ENCODE measurements at regions not wholly inside any gene's neighbourhood (a gene's known extent, or its start where the extent isn't known, plus 50 kb on each side); places are given as distances from the start of the nearest gene placed in this dataset.
"Not testable (repeated sequence)": the region's sequence is repeated elsewhere in the genome, so short reads cannot be mapped to it uniquely, and the experiment has no call there.

DNA sequence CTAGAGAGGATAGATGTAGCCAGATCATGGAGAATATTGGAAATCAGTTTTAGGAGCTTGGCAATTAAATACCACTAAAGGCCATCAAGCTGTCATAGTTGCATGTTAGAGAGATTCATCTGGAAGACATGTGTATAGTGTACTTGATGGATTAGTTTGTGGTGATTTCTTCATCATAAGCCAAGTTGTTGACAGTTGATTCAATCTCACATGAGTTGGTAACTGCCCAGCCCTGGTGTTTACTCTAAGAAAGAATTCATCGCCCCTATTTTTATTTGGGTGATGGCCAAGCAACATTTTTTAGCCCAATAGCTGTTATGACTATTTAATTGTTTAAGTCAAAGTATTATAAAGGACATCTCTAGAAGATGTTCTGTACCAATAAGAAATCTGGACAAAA, 737.6 kb downstream of the PLA2G4A start:
- TF ChIP-seq, protein P1, sequence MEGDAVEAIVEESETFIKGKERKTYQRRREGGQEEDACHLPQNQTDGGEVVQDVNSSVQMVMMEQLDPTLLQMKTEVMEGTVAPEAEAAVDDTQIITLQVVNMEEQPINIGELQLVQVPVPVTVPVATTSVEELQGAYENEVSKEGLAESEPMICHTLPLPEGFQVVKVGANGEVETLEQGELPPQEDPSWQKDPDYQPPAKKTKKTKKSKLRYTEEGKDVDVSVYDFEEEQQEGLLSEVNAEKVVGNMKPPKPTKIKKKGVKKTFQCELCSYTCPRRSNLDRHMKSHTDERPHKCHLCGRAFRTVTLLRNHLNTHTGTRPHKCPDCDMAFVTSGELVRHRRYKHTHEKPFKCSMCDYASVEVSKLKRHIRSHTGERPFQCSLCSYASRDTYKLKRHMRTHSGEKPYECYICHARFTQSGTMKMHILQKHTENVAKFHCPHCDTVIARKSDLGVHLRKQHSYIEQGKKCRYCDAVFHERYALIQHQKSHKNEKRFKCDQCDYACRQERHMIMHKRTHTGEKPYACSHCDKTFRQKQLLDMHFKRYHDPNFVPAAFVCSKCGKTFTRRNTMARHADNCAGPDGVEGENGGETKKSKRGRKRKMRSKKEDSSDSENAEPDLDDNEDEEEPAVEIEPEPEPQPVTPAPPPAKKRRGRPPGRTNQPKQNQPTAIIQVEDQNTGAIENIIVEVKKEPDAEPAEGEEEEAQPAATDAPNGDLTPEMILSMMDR (conservative IDR thresholded peaks at IDR 0.05), result no peak
- Mint-ChIP-seq H3K9me3 (no peaks in the 10 kb centered on the region), H3K4me1 (ENCODE audit: unreplicated experiment) (no peaks in the 10 kb centered on the region), H3K4me3 (no peak overlapping the region), H3K27me3 (no peaks in the 10 kb centered on the region), H3K27ac (no peak overlapping the region), H3K36me3 (no peaks in the 10 kb centered on the region)
- no peak for DNase-seq (ENCODE audit: extremely low spot score, unreplicated experiment)

DNA sequence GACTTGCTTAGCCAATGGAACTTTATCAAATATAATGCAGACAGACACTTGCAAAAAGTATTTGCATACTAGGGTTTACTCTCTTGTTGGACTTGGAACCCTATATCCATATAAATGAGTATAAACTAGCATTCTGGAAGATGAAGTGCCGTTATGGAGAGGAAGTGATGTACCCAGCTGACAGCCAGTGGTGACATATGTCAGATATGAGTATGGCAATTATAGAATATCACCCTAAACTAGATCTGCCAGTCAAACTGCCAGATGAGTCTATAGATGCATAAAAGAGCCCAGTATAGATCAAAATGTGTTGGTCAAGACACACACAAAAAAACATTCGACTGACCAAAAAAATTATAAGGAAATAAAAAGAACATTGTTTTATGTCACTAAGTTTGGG, 739.3 kb downstream of the PLA2G4A start:
- Mint-ChIP-seq H3K9me3 (no peaks in the 10 kb centered on the region), H3K4me1 (ENCODE audit: unreplicated experiment) (no peaks in the 10 kb centered on the region), H3K36me3 (no peaks in the 10 kb centered on the region), H3K27ac (no peak overlapping the region), H3K4me3 (no peak overlapping the region), H3K27me3 (no peaks in the 10 kb centered on the region)
- no peak for DNase-seq (ENCODE audit: extremely low spot score, unreplicated experiment)
- TF ChIP-seq, protein P1 (conservative IDR thresholded peaks at IDR 0.05), result no peak

DNA sequence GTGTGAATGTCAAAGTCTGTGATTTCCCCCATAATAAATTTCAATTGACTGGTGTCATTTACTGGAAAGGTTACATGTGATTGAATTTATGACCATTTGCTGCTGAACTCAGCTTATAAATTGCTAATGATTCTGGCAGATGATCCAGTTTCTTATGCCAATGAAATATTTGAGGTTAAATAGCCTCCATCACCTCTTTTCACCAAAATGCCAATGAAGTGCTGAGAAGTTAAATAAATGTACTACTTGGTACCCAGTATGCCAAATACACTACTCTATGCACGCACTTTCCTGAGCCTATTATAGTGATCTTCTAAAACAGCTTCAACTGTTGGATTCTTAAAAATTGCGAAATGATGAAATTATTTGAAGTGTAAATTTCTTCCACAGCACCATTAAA, 741.4 kb downstream of the PLA2G4A start:
- Mint-ChIP-seq H3K4me1 (ENCODE audit: unreplicated experiment) (no peaks in the 10 kb centered on the region), H3K36me3 (no peaks in the 10 kb centered on the region), H3K27ac (no peak overlapping the region), H3K4me3 (no peak overlapping the region), H3K27me3 (no peaks in the 10 kb centered on the region), H3K9me3 (no peaks in the 10 kb centered on the region)
- DNase-seq (ENCODE audit: extremely low spot score, unreplicated experiment), result no peak
- TF ChIP-seq, protein P1 (conservative IDR thresholded peaks at IDR 0.05), result no peak

DNA sequence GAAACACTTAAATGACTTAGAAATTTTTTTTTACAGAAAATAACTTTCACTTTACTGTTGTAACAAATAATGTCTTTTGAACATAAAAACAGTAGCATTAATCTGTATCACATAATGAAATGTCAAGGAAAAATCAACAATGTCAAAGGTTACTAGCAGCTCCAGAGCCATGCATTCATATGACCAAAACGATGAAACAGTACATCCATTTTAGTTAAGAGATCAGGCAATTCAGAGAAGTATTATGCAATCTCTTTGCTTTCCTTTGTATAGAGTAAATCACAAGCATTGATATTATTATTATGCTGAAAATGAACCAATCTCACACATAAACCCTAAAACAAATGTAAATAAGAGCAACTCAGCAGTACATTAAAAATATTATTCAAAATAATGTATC, 748.9 kb downstream of the PLA2G4A start:
- Mint-ChIP-seq H3K27ac (no peak overlapping the region), H3K36me3 (no peaks in the 10 kb centered on the region), H3K4me3 (no peak overlapping the region), H3K27me3 (no peaks in the 10 kb centered on the region), H3K9me3 (no peaks in the 10 kb centered on the region), H3K4me1 (ENCODE audit: unreplicated experiment) (no peaks in the 10 kb centered on the region)
- TF ChIP-seq, protein P1 (conservative IDR thresholded peaks at IDR 0.05), result no peak
- DNase-seq (ENCODE audit: extremely low spot score, unreplicated experiment), result no peak

DNA sequence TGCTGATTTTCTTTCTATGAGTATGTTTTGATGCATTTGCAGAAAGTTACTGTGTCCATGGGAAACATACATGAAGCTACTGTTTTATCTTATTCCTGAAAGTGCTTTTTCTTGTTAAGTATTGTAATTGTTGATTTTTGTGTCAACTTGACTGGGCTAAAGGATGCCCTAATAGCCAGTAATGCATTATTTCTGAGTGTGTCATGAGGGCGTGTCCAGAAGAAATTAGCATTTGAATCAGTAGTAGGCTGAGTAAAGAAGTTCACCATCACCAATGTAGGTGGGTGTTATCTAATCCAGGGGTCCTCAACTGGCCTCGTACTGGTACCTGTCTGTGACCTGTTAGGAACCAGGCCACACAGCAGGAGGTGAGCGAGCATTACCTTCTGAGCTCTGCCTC, 760.2 kb downstream of the PLA2G4A start:
- TF ChIP-seq, protein P1 (conservative IDR thresholded peaks at IDR 0.05), result no peak
- no peaks in the 10 kb centered on the region for H3K4me1 Mint-ChIP-seq (ENCODE audit: unreplicated experiment)

DNA sequence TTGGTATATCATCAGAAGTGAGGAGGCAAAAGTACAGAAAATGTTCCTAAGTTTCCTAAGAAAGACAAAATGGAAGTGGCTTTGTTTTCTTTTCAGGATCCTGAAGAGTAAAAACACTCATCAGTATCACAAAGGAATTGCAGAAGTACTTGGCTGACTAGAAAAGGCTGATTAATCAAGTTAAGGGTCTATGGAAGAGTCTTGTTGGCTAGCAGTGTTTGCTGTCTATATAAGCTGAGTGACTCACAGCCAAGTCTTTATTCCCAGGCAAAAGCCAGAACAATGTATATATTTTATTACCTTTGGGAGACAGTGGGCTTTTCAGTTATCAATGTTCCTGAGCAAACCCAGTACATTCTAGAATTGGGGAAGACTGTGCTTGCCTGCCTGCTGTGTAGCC, 777.0 kb downstream of the PLA2G4A start:
- Mint-ChIP-seq H3K4me3 (no peak overlapping the region), H3K9me3 (no peaks in the 10 kb centered on the region), H3K27ac (no peak overlapping the region), H3K27me3 (no peaks in the 10 kb centered on the region), H3K4me1 (ENCODE audit: unreplicated experiment) (no peaks in the 10 kb centered on the region), H3K36me3 (no peaks in the 10 kb centered on the region)
- TF ChIP-seq, protein P1 (conservative IDR thresholded peaks at IDR 0.05), result no peak
- no peak for DNase-seq (ENCODE audit: extremely low spot score, unreplicated experiment)

More for the DNA sequence above, 760.2 kb downstream of the PLA2G4A start:
- DNase-seq (ENCODE audit: extremely low spot score, unreplicated experiment), result no peak
- no peak overlapping the region for H3K4me3 Mint-ChIP-seq
- H3K27me3 Mint-ChIP-seq, result no peaks in the 10 kb centered on the region
- no peaks in the 10 kb centered on the region for H3K9me3 Mint-ChIP-seq
- H3K27ac Mint-ChIP-seq, result no peak overlapping the region
- H3K36me3 Mint-ChIP-seq, result no peaks in the 10 kb centered on the region

DNA sequence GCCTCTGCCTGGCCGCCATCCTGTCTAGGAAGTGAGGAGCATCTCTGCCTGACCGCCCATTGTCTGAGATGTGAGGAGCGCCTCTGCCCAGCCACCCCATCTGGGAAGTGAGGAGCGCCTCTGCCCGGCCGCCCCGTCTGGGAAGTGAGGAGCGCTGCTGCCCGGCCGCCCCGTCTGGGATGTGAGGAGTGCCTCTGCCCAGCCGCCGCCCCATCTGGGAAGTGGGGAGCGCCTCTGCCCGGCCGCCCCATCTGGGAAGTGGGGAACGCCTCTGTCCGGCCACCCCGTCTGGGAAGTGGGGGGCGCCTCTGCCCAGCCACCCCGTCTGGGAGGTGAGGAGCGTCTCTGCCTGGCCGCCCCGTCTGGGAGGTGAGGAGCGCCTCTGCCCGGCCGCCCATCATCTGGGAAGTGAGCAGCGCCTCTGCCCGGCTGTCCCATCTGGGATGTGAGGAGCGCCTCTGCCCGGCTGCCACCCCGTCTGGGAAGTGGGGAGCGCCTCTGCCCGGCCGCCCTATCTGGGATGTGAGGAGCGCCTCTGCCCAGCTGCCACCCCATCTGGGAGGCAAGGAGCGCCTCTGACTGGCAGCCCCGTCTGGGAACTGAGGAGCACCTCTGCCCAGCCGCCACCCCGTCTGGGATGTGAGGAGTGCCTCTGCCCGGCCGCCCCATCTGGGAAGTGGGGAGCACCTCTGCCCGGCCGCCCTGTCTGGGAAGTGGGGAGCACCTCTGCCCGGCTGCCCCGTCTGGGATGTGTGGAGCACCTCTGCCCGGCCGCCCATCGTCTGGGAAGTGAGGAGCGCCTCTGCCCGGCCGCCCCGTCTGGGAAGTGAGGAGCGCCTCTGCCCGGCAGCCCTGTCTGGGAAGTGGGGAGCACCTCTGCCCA, 787.3 kb downstream of the PLA2G4A start:
- not testable (repeated sequence) for H3K36me3 Mint-ChIP-seq

DNA sequence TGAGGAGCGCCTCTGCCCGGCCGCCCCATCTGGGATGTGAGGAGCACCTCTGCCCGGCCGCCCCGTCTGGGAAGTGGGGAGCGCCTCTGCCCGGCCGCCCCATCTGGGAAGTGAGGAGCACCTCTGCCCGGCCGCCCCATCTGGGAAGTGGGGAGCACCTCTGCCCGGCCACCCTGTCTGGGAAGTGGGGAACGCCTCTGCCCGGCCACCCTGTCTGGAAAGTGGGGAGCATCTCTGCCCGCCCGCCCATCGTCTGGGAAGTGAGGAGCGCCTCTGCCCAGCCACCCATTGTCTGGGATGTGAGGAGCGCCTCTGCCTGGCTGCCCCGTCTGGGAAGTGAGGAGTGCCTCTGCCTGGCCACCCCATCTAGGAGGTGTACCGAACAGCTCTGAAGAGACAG, 788.1 kb downstream of the PLA2G4A start:
- not testable (repeated sequence) for H3K27me3 Mint-ChIP-seq; DNase-seq (ENCODE audit: extremely low spot score, unreplicated experiment); H3K36me3 Mint-ChIP-seq; H3K4me3 Mint-ChIP-seq; H3K4me1 Mint-ChIP-seq (ENCODE audit: unreplicated experiment); H3K9me3 Mint-ChIP-seq; H3K27ac Mint-ChIP-seq

More for the DNA sequence above, 787.3 kb downstream of the PLA2G4A start:
- H3K4me3 Mint-ChIP-seq; H3K4me1 Mint-ChIP-seq (ENCODE audit: unreplicated experiment); H3K9me3 Mint-ChIP-seq; H3K27me3 Mint-ChIP-seq; H3K27ac Mint-ChIP-seq; DNase-seq (ENCODE audit: extremely low spot score, unreplicated experiment): not testable (repeated sequence)

Data from type B pancreatic cell (in vitro differentiated cells).